Jurkat, Clone E6-1 (cell line): ENCODE measurements at regions not wholly inside any gene's neighbourhood (a gene's known extent, or its start where the extent isn't known, plus 50 kb on each side); places are given as distances from the start of the nearest gene placed in this dataset.
"Not testable (repeated sequence)": the region's sequence is repeated elsewhere in the genome, so short reads cannot be mapped to it uniquely, and the experiment has no call there.

Experiments
- DNase-seq: peaks from one replicate; pipeline ENCODE4 v3.0.0-alpha.2; 2011; ENCODE audit warnings: low read depth, low spot score
- H3K4me3 ChIP-seq: 2 replicates; pipeline ENCODE4 v1.5.1; 2011; ENCODE audit warnings: mild to moderate bottlenecking, low read length, control low read depth, moderate library complexity

- H3K4me3 ChIP-seq, result no peak overlapping the region
- DNase-seq, result no peak
Measured at GRCh38 chr11:92455210-92455790, 230.7 kb downstream of the FAT3 start.

DNA sequence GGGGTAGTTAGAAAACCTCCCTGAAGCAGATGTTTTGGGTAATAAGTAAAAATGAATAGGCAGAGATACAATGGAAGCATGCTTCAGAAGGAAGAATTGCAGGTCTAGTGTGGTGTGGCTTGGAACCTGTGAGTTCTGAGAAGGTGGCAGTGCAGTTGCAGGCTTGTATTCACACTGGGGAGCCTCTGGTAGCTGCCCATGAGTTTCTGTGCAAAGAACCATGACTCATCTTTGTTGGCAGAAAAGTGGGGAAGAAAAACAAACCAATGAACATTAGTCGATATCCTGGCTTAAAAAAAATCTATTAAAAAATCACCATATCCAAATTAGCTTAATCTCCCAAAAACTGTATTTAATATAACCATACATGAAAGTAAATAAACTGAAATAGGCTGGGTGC, 232.6 kb downstream of the FAT3 start:
- H3K4me3 ChIP-seq, result no peak overlapping the region
- no peak for DNase-seq

GRCh38 chr11:92458486-92458885, 233.9 kb downstream of the FAT3 start:
- H3K4me3 ChIP-seq, result no peak overlapping the region
- no peak for DNase-seq

DNA sequence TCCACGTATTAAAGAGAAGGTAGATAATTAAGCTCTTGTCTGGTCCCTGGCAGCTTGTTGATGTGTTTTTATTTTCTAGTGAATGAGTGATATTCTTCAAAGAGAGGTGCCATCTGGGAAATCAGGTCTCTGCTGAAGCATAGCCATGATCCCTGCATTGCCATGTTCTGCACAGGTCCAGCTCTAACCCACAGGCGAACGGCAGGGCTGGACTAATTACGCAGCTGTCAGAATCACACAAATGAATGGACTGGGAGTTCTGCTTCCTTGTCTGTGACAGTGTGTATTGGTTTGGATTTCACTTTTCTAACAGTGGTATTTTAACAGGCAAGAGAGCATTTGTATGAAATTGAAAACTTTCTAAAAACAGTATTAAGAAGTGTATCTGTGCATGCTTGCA, 235.6 kb downstream of the FAT3 start:
- DNase-seq, result no peak
- no peak overlapping the region for H3K4me3 ChIP-seq

DNA sequence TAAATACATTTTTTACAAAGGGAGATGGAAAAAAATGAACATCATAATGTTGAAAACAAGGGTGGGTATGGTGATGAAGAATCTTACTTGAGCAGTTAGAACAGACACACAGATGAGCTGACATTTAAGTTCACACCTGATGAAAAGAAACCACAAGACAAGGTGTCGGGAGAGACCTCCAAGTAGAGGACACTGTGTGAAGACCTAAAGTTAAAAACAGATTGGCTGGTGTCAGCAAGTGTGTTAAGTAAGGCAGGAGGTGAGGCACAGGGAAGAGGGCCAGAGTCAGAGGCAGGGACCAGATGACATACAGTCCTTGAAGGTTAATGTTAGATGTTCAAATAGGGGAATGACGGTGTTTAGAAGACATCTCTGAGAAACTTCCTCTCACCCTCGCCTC, 236.8 kb downstream of the FAT3 start:
- no peak overlapping the region for H3K4me3 ChIP-seq
- DNase-seq, result peak; percentile 5

GRCh38 chr11:92462821-92463220, 238.2 kb downstream of the FAT3 start:
- no peak for DNase-seq
- no peak overlapping the region for H3K4me3 ChIP-seq

GRCh38 chr11:92464822-92465221, 240.2 kb downstream of the FAT3 start:
- no peak overlapping the region for H3K4me3 ChIP-seq
- DNase-seq, result no peak

GRCh38 chr11:92465410-92465809, 240.8 kb downstream of the FAT3 start:
- DNase-seq, H3K4me3 ChIP-seq: not testable (repeated sequence)

- H3K4me3 ChIP-seq, result no peak overlapping the region
- DNase-seq, result no peak
Measured at GRCh38 chr11:92473736-92474135, 249.1 kb downstream of the FAT3 start.

DNA sequence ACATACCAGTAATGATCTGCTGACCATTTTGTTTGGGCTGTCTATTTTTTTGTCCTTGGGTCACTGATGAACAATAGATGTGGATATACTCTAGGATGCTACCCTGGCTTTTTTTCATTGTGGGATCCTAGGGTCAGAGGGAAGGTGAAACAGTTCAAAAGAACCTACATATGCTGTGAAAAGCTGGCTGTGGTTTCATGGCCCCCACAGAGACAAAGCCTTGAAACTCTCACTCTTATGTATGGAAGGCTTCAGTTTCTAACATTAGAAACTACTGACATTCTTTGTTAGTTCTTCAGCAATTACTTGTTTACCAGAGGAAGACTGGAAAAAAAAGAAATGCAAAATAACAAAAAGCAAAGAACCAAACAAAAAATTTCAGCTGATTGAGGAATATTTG, 250.7 kb downstream of the FAT3 start:
- DNase-seq, result no peak
- H3K4me3 ChIP-seq, result no peak overlapping the region

GRCh38 chr11:92475819-92476218, 251.2 kb downstream of the FAT3 start:
- no peak for DNase-seq
- no peak overlapping the region for H3K4me3 ChIP-seq

DNA sequence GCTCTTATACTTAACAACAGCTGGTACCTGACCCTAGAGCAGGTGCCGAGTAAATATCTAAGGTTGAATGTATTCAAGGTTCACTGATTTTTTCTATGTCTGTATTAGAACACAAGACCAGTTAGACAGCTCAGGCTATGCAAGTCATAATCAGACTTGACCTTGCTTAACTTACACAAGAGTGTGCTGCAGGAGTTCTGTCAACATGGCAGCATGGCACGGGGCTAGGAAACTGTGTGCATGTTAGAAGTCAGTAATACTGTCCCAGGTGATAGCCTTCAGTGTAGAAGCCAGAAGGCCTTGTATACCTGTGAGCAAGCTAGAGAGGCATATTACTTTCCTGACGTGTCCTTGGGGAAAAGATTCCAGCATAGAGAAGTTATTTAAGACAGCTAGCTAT, 253.1 kb downstream of the FAT3 start:
- no peak overlapping the region for H3K4me3 ChIP-seq
- DNase-seq, result no peak

GRCh38 chr11:92480499-92480898, 255.9 kb downstream of the FAT3 start:
- DNase-seq, result no peak

DNA sequence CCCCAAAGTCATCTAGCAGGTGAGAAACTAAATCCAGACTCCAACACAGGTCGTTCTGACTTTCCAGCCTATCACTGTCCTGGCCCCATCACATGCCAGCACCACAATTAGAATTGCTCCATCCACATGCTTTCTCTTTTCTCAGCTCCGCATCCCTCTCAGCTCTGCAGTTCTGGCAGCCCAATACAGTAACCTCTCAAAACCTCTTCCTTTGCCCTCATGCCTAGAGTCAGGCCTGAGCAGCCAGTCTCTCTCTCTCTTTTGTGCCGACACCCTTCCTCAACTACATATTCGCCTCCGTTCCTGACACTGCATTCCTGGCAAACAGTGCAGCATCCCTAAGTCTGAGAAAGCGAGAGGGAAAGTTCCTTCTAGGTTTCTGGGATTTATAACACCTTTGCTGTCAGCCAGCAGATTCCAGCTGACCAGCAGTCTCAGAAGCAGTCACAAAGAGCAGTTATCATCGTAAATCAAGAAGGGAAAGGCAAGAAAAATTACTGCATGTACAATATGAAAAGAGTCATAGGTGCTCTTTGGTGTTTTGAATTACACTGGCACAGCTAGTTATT, 258.0 kb downstream of the FAT3 start:
- no peak overlapping the region for H3K4me3 ChIP-seq
- no peak for DNase-seq

More at GRCh38 chr11:92480499-92480898, 255.9 kb downstream of the FAT3 start:
- H3K4me3 ChIP-seq, result no peak overlapping the region

DNA sequence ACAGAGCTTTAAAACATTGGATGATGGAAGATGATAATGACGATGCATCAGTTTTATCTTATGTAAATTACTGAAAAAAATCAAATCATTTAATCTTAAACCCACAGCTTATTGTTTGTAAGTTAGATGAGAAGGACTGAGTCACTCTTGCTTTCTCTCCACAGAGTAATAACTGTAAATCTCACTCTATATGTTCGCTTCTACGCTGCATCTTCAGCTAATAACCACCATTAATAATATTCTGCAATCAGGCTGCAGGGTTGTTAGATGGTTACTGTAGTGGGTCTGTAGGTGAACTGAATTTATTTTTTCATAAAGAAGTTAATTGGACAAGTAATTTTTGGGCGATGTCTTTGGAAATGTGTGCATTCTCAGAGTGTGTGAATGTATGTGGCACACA, 260.0 kb downstream of the FAT3 start:
- no peak overlapping the region for H3K4me3 ChIP-seq
- DNase-seq, result no peak

GRCh38 chr11:92489826-92490399, 265.3 kb downstream of the FAT3 start:
- DNase-seq, result no peak

DNA sequence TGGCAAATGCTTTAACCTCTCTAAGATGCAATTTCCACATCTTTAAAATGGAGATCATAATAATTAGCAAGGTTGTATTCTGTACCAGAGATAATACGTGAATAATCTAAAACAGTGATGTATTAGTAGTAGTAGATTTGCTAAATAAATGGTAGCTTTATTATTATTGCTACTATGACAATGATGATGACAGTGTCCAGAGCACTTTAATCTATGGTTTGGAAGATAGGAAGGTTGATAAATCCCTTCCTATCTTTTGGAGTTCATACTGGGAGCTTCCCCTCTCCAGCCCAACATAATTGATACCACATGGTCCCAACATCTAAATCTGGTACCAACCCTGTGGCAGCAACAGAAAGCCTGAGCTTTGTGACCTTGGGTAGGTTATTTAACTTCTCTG, 267.8 kb downstream of the FAT3 start:
- H3K4me3 ChIP-seq, result no peak overlapping the region
- no peak for DNase-seq

More at GRCh38 chr11:92489826-92490399, 265.3 kb downstream of the FAT3 start:
- H3K4me3 ChIP-seq, result no peak overlapping the region

GRCh38 chr11:92495107-92495793, 270.6 kb downstream of the FAT3 start:
- no peak for DNase-seq
- H3K4me3 ChIP-seq, result no peak overlapping the region

DNA sequence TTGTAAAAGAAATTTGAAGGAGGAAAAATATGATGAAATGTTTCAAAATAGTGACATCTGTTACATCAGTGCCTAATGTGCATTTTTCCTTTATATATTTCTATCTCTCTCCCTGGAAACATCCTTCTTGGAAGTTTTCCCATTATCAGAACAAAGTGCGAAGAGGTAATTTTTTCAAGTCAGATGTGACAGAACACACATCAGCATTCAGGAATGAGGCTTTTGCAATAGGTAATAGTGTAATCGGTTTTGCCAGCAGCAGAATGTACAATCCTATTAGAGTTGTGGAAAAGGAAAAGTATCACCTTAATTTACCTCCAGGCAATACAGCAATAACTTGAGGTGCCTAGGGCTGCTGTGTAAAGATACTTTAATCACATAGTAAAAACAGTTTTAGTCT, 275.8 kb downstream of the FAT3 start:
- DNase-seq, result no peak
- H3K4me3 ChIP-seq, result no peak overlapping the region

DNA sequence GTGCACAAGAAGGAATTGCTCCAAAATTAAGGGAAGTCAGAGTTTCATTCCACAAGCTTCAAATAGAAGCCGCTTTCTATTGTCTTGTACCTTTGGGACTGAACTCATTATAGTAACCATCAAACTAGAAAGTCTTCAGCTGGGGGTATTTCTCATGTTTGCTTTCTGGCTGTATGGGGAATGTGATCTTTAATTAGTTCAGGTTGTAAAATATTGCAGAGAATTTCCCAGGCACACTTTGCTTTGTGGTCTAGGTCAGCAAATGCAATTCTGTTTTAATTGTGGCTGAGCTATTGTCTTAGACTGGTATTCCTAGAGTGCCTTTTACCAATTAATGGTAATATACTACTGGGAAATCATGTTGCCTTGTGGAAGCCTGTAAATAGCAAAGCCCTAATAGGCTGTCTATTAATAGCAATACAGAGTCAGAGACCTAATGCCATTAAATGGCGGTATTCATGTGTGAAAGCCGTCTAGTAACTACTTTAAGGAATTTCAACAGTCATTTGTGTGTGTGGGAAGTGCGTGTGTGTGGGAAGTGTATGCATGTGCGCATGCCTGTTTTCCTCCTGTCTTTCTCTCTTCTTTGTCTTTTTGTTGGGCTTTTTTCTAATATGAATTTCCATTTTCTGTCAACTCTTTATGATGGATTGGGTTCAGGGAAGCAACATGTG, 276.6 kb downstream of the FAT3 start:
- H3K4me3 ChIP-seq, result no peak overlapping the region
- DNase-seq, result no peak
